GM13976 (cell line): ENCODE measurements at regions not wholly inside any gene's neighbourhood (a gene's known extent, or its start where the extent isn't known, plus 50 kb on each side); places are given as distances from the start of the nearest gene placed in this dataset.

ENCODE experiments used
- DNase-seq: peaks from one replicate; pipeline ENCODE4 v3.0.0; 2012; ENCODE audit warnings: low spot score
- in situ Hi-C: fragments of 300-500 bp; cut with MboI; formaldehyde crosslinking; loops from one replicate; pipeline ENCODE4 v1.12.0; 2022; ENCODE audit warnings: low sequenced_read_pairs, mixed read lengths, inconsistent platforms; ENCODE audit not compliant: unreplicated experiment
- TF ChIP-seq, protein P1 (sequence below): IDR thresholded peaks from 2 replicates; pipeline ENCODE4 v1.5.1; 2012; ENCODE audit warnings: borderline replicate concordance, mild to moderate bottlenecking; ENCODE audit not compliant: insufficient read depth; ENCODE audit errors: extremely low read depth, missing control alignments, control extremely low read depth

DNA sequence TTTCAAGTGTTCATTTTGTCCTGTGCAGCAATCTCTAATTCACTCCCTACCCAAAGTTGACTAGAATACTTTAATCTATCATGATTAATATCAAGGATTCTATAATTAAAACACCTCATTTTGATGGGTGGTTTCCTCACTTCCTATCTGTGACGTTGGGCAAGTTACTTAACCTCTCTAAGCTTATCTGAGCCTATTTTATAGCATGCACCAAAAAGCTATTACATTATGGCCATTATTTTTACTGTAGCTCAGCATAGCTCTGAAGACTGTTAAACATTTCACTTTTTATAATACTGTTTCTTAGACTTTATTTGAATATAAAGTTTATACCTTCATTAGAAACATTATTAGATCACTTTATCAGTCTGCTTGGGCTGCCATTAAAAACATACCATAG lies 579.6 kb upstream of the NXPH2 start:
- TF ChIP-seq, protein P1, sequence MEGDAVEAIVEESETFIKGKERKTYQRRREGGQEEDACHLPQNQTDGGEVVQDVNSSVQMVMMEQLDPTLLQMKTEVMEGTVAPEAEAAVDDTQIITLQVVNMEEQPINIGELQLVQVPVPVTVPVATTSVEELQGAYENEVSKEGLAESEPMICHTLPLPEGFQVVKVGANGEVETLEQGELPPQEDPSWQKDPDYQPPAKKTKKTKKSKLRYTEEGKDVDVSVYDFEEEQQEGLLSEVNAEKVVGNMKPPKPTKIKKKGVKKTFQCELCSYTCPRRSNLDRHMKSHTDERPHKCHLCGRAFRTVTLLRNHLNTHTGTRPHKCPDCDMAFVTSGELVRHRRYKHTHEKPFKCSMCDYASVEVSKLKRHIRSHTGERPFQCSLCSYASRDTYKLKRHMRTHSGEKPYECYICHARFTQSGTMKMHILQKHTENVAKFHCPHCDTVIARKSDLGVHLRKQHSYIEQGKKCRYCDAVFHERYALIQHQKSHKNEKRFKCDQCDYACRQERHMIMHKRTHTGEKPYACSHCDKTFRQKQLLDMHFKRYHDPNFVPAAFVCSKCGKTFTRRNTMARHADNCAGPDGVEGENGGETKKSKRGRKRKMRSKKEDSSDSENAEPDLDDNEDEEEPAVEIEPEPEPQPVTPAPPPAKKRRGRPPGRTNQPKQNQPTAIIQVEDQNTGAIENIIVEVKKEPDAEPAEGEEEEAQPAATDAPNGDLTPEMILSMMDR, result no peak
- in situ Hi-C loops, result no loop called here
- no peak for DNase-seq

DNA sequence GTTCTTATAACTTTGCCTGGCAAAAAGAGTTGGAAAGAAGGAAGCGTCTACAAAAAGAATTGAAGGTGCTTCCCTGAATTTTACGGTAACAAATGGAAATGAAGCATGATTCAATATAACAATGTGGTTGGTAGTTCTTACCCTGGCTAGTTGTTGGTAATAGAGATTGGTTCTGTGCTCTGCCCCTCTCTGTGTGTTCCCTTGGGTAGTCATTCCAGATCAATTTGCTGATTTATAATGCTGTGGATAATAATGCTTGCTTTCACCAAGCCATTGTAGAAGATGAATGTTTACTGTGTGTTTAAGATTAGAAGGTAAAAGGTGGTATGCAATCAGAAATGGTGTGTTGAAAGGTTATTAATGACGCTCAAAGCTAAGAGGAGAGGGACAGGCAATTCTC lies 577.8 kb upstream of the NXPH2 start:
- in situ Hi-C loops, result no loop called here
- TF ChIP-seq, protein P1, result no peak

DNA sequence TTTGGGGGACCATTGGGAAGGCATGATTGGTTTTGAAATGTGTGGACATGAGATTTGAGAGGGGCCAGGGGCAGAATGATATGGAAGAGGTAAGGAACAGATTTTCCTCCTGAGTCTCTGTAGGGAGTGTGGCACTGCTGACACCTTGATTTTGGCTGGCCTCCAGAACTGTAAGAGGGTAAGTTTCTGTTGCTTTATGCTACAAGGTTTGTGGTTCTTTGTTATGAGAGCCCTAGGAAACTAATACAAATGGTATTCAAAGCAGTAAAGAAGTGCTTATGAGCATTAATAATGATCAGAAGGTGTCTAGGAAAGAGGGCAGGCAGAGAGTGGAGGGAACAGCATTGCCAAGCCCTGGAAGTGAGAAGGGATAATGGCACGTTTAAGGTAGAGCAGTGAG lies 574.3 kb upstream of the NXPH2 start:
- in situ Hi-C loops, result no loop called here

More for the DNA sequence above, 577.8 kb upstream of the NXPH2 start:
- DNase-seq, result no peak

DNA sequence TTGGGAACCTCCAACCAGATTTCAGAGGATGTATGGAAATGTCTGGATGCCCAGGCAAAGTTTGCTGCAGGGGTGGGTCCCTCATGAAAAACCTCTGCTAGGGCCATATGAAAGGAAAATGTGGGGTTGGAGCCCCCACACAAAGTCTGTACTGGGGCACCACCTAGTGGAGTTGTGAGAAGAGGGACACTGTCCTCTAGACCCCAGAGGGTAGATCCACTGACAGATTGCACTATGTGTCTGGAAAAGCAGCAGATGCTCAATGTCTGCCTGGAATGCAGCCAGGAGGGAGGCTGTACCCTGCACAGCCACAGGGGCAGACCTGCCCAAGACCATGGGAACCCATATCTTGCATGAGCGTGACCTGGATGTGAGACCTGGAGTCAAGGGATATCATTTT lies 573.7 kb upstream of the NXPH2 start:
- TF ChIP-seq, protein P1, result no peak
- no peak for DNase-seq

More for the DNA sequence above, 574.3 kb upstream of the NXPH2 start:
- no peak for DNase-seq
- TF ChIP-seq, protein P1, result no peak

DNA sequence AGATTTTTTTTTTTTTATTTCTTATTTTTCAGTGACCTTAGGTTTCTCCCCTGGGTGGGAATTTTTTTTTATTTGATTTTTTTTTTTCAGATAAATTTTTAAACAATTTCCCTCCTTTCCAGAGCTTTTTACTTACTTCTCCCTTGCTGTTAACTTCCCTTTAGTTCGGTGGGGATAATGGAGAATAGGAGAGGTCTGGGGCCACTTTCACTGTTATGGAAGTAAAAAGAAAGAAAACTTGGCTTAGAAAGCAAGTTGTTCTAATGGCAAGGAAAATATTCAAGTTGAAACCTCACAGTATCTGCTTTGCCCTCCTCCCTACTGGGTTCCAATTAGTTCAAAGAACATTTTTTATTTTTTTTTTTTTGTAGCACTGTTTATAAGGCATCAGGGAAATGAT lies 537.1 kb upstream of the NXPH2 start:
- TF ChIP-seq, protein P1, result no peak
- in situ Hi-C loops, result no loop called here
- no peak for DNase-seq

More for the DNA sequence above, 573.7 kb upstream of the NXPH2 start:
- in situ Hi-C loops, result no loop called here

DNA sequence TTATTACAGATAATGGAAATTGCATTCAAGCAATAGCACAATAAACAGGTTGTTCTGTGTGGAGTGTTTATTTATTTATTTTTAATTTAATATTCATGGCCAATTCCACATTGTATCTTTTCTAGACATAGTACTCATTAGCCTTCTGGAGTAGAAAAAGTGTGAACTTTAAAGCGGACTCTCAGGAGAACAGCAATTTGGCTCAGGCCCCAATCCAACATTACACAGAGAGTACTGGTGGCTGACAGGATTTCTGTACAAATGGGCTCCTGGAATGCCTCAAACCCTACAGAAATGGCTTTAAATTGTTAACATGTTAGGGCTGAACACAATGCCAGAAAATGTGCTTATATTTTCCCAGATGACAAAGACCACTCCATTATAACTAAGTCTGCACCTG lies 533.9 kb upstream of the NXPH2 start:
- in situ Hi-C loops, result no loop called here
- TF ChIP-seq, protein P1, result no peak

More for the DNA sequence above, 533.9 kb upstream of the NXPH2 start:
- DNase-seq, result no peak
